Naive thymus-derived CD4-positive, alpha-beta T cell (primary cell): ENCODE measurements at regions not wholly inside any gene's neighbourhood (a gene's known extent, or its start where the extent isn't known, plus 50 kb on each side); places are given as distances from the start of the nearest gene placed in this dataset.

ENCODE experiments used
- ATAC-seq: fragments of 150-1000 bp; cut with Tn5 transposase; 2 replicates; pipeline ENCODE4 v1.10.0; 2021; ENCODE audit warnings: mild to moderate bottlenecking, moderate library complexity
- CTCF ChIA-PET: fragments of 350-600 bp; sonication (Branson Sonifier 250); formaldehyde crosslinking; loops from one replicate; lab custom pipeline; 2021; ENCODE audit warnings: antibody characterized with exemption; lab: Charles Lee
- POLR2A ChIA-PET: fragments of 350-600 bp; sonication (Branson Sonifier 250); formaldehyde crosslinking; loops from one replicate; lab custom pipeline; 2021; ENCODE audit warnings: antibody characterized with exemption, inconsistent platforms; lab: Charles Lee
- DNase-seq, 9 donors: peaks; one replicate each; pipeline versions ENCODE4 v3.0.0 to v3.0.0-alpha.2; 2020 to 2022; ENCODE audit warnings: mixed read lengths in 1 of 9
- H3K27ac ChIP-seq: one replicate; pipeline ENCODE4 v1.7.0; 2013; ENCODE audit warnings: mild to moderate bottlenecking, low read depth, low read length, moderate library complexity
- H3K27me3 ChIP-seq, 2 donors: one replicate each; pipeline ENCODE4 v1.7.0; 2013; ENCODE audit warnings: low read length in 2 of 2, mild to moderate bottlenecking in 2 of 2, moderate library complexity in 2 of 2; ENCODE audit not compliant: control insufficient read depth in 2 of 2, insufficient read depth in 2 of 2
- H3K36me3 ChIP-seq, 3 experiments: 1 replicate in 2 of 3; 2 replicates in 1 of 3; pipeline ENCODE4 v1.7.0; 2013; ENCODE audit warnings: low read length in 3 of 3, mild to moderate bottlenecking in 3 of 3, moderate library complexity in 1 of 3; ENCODE audit not compliant: insufficient read depth in 3 of 3, control insufficient read depth in 2 of 3
- H3K4me1 ChIP-seq, 2 donors: one replicate each; pipeline ENCODE4 v1.7.0; 2013; ENCODE audit warnings: low read length in 2 of 2, mild to moderate bottlenecking in 2 of 2, moderate library complexity in 1 of 2; ENCODE audit not compliant: control insufficient read depth in 2 of 2, insufficient read depth in 2 of 2
- H3K4me3 ChIP-seq: 2 replicates; pipeline ENCODE4 v1.7.0; 2013; ENCODE audit warnings: mild to moderate bottlenecking, low read length
- H3K9me3 ChIP-seq, 3 experiments: 1 replicate in 2 of 3; 2 replicates in 1 of 3; pipeline ENCODE4 v1.7.0; 2013; ENCODE audit warnings: low read length in 3 of 3; ENCODE audit not compliant: control insufficient read depth in 2 of 3
- H3K27ac Mint-ChIP-seq, 9 donors: one replicate each; pipeline ENCODE4 v1.8.0; 2020 to 2022; ENCODE audit warnings: mixed read lengths in 9 of 9, mild to moderate bottlenecking in 8 of 9, moderate library complexity in 5 of 9, inconsistent platforms in 2 of 9
- H3K27me3 Mint-ChIP-seq, 5 donors: one replicate each; pipeline ENCODE4 v1.8.0; 2021 to 2022; ENCODE audit warnings: mixed read lengths in 5 of 5, mild to moderate bottlenecking in 1 of 5
- H3K36me3 Mint-ChIP-seq, 5 donors: one replicate each; pipeline ENCODE4 v1.8.0; 2020 to 2022; ENCODE audit warnings: mixed read lengths in 5 of 5, mild to moderate bottlenecking in 3 of 5, inconsistent platforms in 1 of 5
- H3K4me1 Mint-ChIP-seq, 7 donors: one replicate each; pipeline ENCODE4 v1.8.0; 2020 to 2022; ENCODE audit warnings: mixed read lengths in 7 of 7, mild to moderate bottlenecking in 3 of 7, inconsistent platforms in 1 of 7
- H3K4me3 Mint-ChIP-seq, 10 donors: one replicate each; pipeline ENCODE4 v1.8.0; 2020 to 2022; ENCODE audit warnings: mild to moderate bottlenecking in 10 of 10, mixed read lengths in 10 of 10, moderate library complexity in 6 of 10, inconsistent platforms in 2 of 10
- H3K9me3 Mint-ChIP-seq, 11 donors: one replicate each; pipeline ENCODE4 v1.8.0; 2020 to 2022; ENCODE audit warnings: mixed read lengths in 11 of 11, mild to moderate bottlenecking in 4 of 11, inconsistent platforms in 1 of 11, moderate library complexity in 1 of 11
- intact Hi-C, 2 donors: fragments of 100-400 bp; cut with micrococcal nuclease; formaldehyde crosslinking; loops; one replicate each; pipeline ENCODE4 v1.15.1; 2023

GRCh38 chr1:168396940-168397684 lies 116.4 kb downstream of the TBX19 start:
- peaks cover 5 to 32% (median 10%) of the 10 kb centered on the region in 5 donors for H3K27me3 Mint-ChIP-seq
- H3K4me1 Mint-ChIP-seq: peaks cover 0 to 28% (median 0%) of the 10 kb centered on the region in 7 donors
- intact Hi-C loops: no loop called here
- H3K36me3 Mint-ChIP-seq: peaks cover 0 to 5% (median 1%) of the 10 kb centered on the region in 5 donors
- DNase-seq (no peak), ATAC-seq (no peak)
- H3K9me3 Mint-ChIP-seq: no peaks in the 10 kb centered on the region
- H3K9me3 ChIP-seq: no peaks in the 10 kb centered on the region
- H3K4me1 ChIP-seq: peaks cover 0 to 11% of the 10 kb centered on the region in 2 donors
- no peak overlapping the region for H3K4me3 ChIP-seq
- no peaks in the 10 kb centered on the region for H3K27me3 ChIP-seq
- no peak overlapping the region for H3K27ac Mint-ChIP-seq
- no peak overlapping the region for H3K4me3 Mint-ChIP-seq
- no peaks in the 10 kb centered on the region for H3K36me3 ChIP-seq
- no peak overlapping the region for H3K27ac ChIP-seq
- ChIA-PET CTCF (interaction anchor here (1.2 kb wide), 1 partner anchor 11 kb away, joined by 5 read pairs; no protein-coding TSS in a partner anchor), POLR2A (no interaction called here)

- ATAC-seq (no peak), DNase-seq (no peak)
- ChIA-PET POLR2A (no interaction called here), CTCF (interaction anchor here (1.2 to 1.5 kb wide), 2 partner anchors 12 to 24 kb away, joined by 5 read pairs; no protein-coding TSS in a partner anchor)
- intact Hi-C loops: no loop called here
- no peaks in the 10 kb centered on the region for H3K27me3 ChIP-seq
- no peak overlapping the region for H3K27ac ChIP-seq
- no peaks in the 10 kb centered on the region for H3K9me3 Mint-ChIP-seq
- H3K27me3 Mint-ChIP-seq: peaks cover 5 to 34% (median 12%) of the 10 kb centered on the region in 5 donors
- H3K4me3 ChIP-seq: no peak overlapping the region
- H3K4me3 Mint-ChIP-seq: no peak overlapping the region
- peaks cover 0 to 5% (median 1%) of the 10 kb centered on the region in 5 donors for H3K36me3 Mint-ChIP-seq
- no peaks in the 10 kb centered on the region for H3K36me3 ChIP-seq
- peaks cover 0 to 29% (median 0%) of the 10 kb centered on the region in 7 donors for H3K4me1 Mint-ChIP-seq
- H3K27ac Mint-ChIP-seq: no peak overlapping the region
- H3K4me1 ChIP-seq: peaks cover 0 to 16% of the 10 kb centered on the region in 2 donors
- no peaks in the 10 kb centered on the region for H3K9me3 ChIP-seq
These were observed 115.8 kb downstream of the TBX19 start for GRCh38 chr1:168396508-168396907.

GRCh38 chr1:168394858-168395257 lies 114.2 kb downstream of the TBX19 start:
- no peaks in the 10 kb centered on the region for H3K9me3 Mint-ChIP-seq
- ChIA-PET CTCF (interaction anchor here (1.5 kb wide), 1 partner anchor 26 kb away, joined by 5 read pairs; no protein-coding TSS in a partner anchor), POLR2A (no interaction called here)
- ATAC-seq (no peak), DNase-seq (no peak)
- H3K4me1 Mint-ChIP-seq: peaks cover 0 to 22% (median 0%) of the 10 kb centered on the region in 7 donors
- peaks cover 0 to 1% (median 0%) of the 10 kb centered on the region in 5 donors for H3K36me3 Mint-ChIP-seq
- H3K27ac Mint-ChIP-seq: no peak overlapping the region
- peaks cover 0 to 34% (median 13%) of the 10 kb centered on the region in 5 donors for H3K27me3 Mint-ChIP-seq
- H3K4me3 Mint-ChIP-seq: no peak overlapping the region
- intact Hi-C loops: no loop called here
- Histone ChIP-seq H3K36me3 (no peaks in the 10 kb centered on the region), H3K9me3 (no peaks in the 10 kb centered on the region), H3K27me3 (no peaks in the 10 kb centered on the region), H3K27ac (no peak overlapping the region), H3K4me3 (no peak overlapping the region), H3K4me1 (peaks cover 0 to 19% of the 10 kb centered on the region in 2 donors)

GRCh38 chr1:168392958-168393549 lies 112.4 kb downstream of the TBX19 start:
- Mint-ChIP-seq H3K4me1 (peaks cover 0 to 16% (median under 1%) of the 10 kb centered on the region in 7 donors), H3K27ac (no peak overlapping the region)
- POLR2A ChIA-PET: no interaction called here

GRCh38 chr1:168391851-168392681 lies 111.4 kb downstream of the TBX19 start:
- ATAC-seq: peak; percentile 49
- intact Hi-C loops: no loop called here
- POLR2A ChIA-PET: no interaction called here
- no peak overlapping the region for H3K4me3 ChIP-seq
- no peaks in the 10 kb centered on the region for H3K36me3 ChIP-seq
- Mint-ChIP-seq H3K27ac (no peak overlapping the region), H3K36me3 (peaks cover 0 to 1% (median 0%) of the 10 kb centered on the region in 5 donors), H3K4me1 (peaks cover 3 to 26% (median 4%) of the 10 kb centered on the region in 7 donors), H3K27me3 (peaks cover 6 to 37% (median 23%) of the 10 kb centered on the region in 5 donors), H3K4me3 (peak overlapping the region in 1 of 10 donors; percentile 49), H3K9me3 (no peaks in the 10 kb centered on the region)
- H3K9me3 ChIP-seq: no peaks in the 10 kb centered on the region
- no peak for DNase-seq
- CTCF ChIA-PET: no interaction called here
- H3K27ac ChIP-seq: no peak overlapping the region
- peaks cover 4 to 35% of the 10 kb centered on the region in 2 donors for H3K4me1 ChIP-seq
- no peaks in the 10 kb centered on the region for H3K27me3 ChIP-seq

More at GRCh38 chr1:168392958-168393549, 112.4 kb downstream of the TBX19 start:
- CTCF ChIA-PET: no interaction called here
- Mint-ChIP-seq H3K4me3 (no peak overlapping the region), H3K27me3 (peaks cover 2 to 34% (median 19%) of the 10 kb centered on the region in 5 donors), H3K36me3 (peaks cover 0 to 1% (median 0%) of the 10 kb centered on the region in 5 donors), H3K9me3 (no peaks in the 10 kb centered on the region)
- DNase-seq (no peak), ATAC-seq (no peak)
- H3K9me3 ChIP-seq: no peaks in the 10 kb centered on the region
- no peak overlapping the region for H3K4me3 ChIP-seq
- peaks cover 0 to 26% of the 10 kb centered on the region in 2 donors for H3K4me1 ChIP-seq
- no peak overlapping the region for H3K27ac ChIP-seq
- H3K36me3 ChIP-seq: no peaks in the 10 kb centered on the region
- intact Hi-C loops: no loop called here
- no peaks in the 10 kb centered on the region for H3K27me3 ChIP-seq

GRCh38 chr1:168390271-168390670 lies 109.6 kb downstream of the TBX19 start:
- Mint-ChIP-seq H3K27me3 (peaks cover 9 to 39% (median 25%) of the 10 kb centered on the region in 5 donors), H3K36me3 (peaks cover 0 to 1% (median 0%) of the 10 kb centered on the region in 5 donors), H3K4me3 (no peak overlapping the region), H3K27ac (no peak overlapping the region), H3K4me1 (peaks cover 4 to 28% (median 7%) of the 10 kb centered on the region in 7 donors), H3K9me3 (no peaks in the 10 kb centered on the region)
- H3K27me3 ChIP-seq: no peaks in the 10 kb centered on the region
- ChIA-PET CTCF (no interaction called here), POLR2A (no interaction called here)
- H3K4me3 ChIP-seq: no peak overlapping the region
- no peak overlapping the region for H3K27ac ChIP-seq
- no peaks in the 10 kb centered on the region for H3K36me3 ChIP-seq
- DNase-seq: no peak
- H3K9me3 ChIP-seq: no peaks in the 10 kb centered on the region
- H3K4me1 ChIP-seq: peaks cover 10 to 40% of the 10 kb centered on the region in 2 donors
- intact Hi-C loops: no loop called here
- no peak for ATAC-seq
